Uterus (tissue), 3 donors: ENCODE measurements at regions not wholly inside any gene's neighbourhood (a gene's known extent, or its start where the extent isn't known, plus 50 kb on each side); places are given as distances from the start of the nearest gene placed in this dataset.

ENCODE experiments used
- DNase-seq, 2 donors: peaks; one replicate each; pipeline ENCODE4 v3.0.0-alpha.2; 2019 to 2020
- H3K27ac ChIP-seq, 2 donors: fragments of 200-600 bp; sonication (generic); 1 replicate in 1 of 2; 2 replicates in 1 of 2; pipeline ENCODE4 v1.5.1; 2016 to 2018
- H3K27me3 ChIP-seq, 2 donors: fragments of 200-600 bp; sonication (generic); one replicate each; pipeline ENCODE4 v1.5.1; 2018 to 2019; ENCODE audit warnings: control low read depth in 1 of 2
- H3K36me3 ChIP-seq, 2 donors: fragments of 200-600 bp; sonication (generic); one replicate each; pipeline ENCODE4 v1.5.1; 2019; ENCODE audit warnings: control low read depth in 1 of 2
- H3K4me1 ChIP-seq, 2 donors: fragments of 200-600 bp; sonication (generic); one replicate each; pipeline ENCODE4 v1.5.1; 2018 to 2019; ENCODE audit warnings: control low read depth in 1 of 2
- H3K4me3 ChIP-seq, 2 donors: fragments of 200-600 bp; sonication (generic); 1 replicate in 1 of 2; 2 replicates in 1 of 2; pipeline ENCODE4 v1.5.1; 2018 to 2019; ENCODE audit warnings: mild to moderate bottlenecking in 1 of 2
- H3K9me3 ChIP-seq, 2 donors: fragments of 200-600 bp; sonication (generic); one replicate each; pipeline ENCODE4 v1.5.1; 2019; ENCODE audit warnings: control low read depth in 1 of 2
- CTCF ChIP-seq, 4 experiments: fragments of 200-600 bp in 2 of 4; fragments of 450-650 bp in 2 of 4; sonication (generic) in 2 of 4; IDR thresholded peaks; one replicate each; pipeline ENCODE4 v1.5.1; 2016 to 2019; ENCODE audit warnings: antibody characterized with exemption in 4 of 4, mild to moderate bottlenecking in 2 of 4, moderate library complexity in 1 of 4
- POLR2A ChIP-seq, 2 donors: fragments of 450-650 bp; IDR thresholded peaks; one replicate each; pipeline ENCODE4 v1.6.1; 2016; ENCODE audit warnings: antibody characterized with exemption in 2 of 2, mild to moderate bottlenecking in 1 of 2, moderate library complexity in 1 of 2
- intact Hi-C: fragments of 100-400 bp; cut with DNase I; formaldehyde crosslinking; loops from one replicate; pipeline ENCODE4 v1.15.1; 2023; ENCODE audit warnings: low total_unique reads
- donor health status: DM: yes; HTN: yes; CAD: no.

- Histone ChIP-seq H3K4me1 (no peaks in the 10 kb centered on the region), H3K36me3 (peaks cover 0 to 3% of the 10 kb centered on the region in 2 donors), H3K27me3 (no peaks in the 10 kb centered on the region), H3K27ac (no peak overlapping the region), H3K9me3 (no peaks in the 10 kb centered on the region), H3K4me3 (no peak overlapping the region)
- intact Hi-C loops = no loop called here
- no peak for DNase-seq
- TF ChIP-seq CTCF (IDR thresholded peaks at IDR 0.05) (no peak), POLR2A (IDR thresholded peaks at IDR 0.05) (no peak)
These were observed 1983.5 kb upstream of the CELF4 start for GRCh38 chr18:39549144-39549543.

- intact Hi-C loops = no loop called here
- TF ChIP-seq POLR2A (IDR thresholded peaks at IDR 0.05) = no peak
- TF ChIP-seq CTCF (IDR thresholded peaks at IDR 0.05) = no peak
- H3K9me3 ChIP-seq = no peaks in the 10 kb centered on the region
- no peak overlapping the region for H3K27ac ChIP-seq
- no peaks in the 10 kb centered on the region for H3K4me1 ChIP-seq
- no peaks in the 10 kb centered on the region for H3K36me3 ChIP-seq
- no peaks in the 10 kb centered on the region for H3K27me3 ChIP-seq
- H3K4me3 ChIP-seq = no peak overlapping the region
- no peak for DNase-seq
These were observed 1966.1 kb upstream of the CELF4 start for GRCh38 chr18:39531659-39532058.

- no peak overlapping the region for H3K27ac ChIP-seq
- H3K27me3 ChIP-seq = no peaks in the 10 kb centered on the region
- no peak for TF ChIP-seq POLR2A (IDR thresholded peaks at IDR 0.05)
- TF ChIP-seq CTCF (IDR thresholded peaks at IDR 0.05) = no peak
- H3K4me3 ChIP-seq = no peak overlapping the region
- no peaks in the 10 kb centered on the region for H3K4me1 ChIP-seq
- DNase-seq = no peak
- no peaks in the 10 kb centered on the region for H3K9me3 ChIP-seq
- intact Hi-C loops = no loop called here
- H3K36me3 ChIP-seq = no peaks in the 10 kb centered on the region
These were observed 1963.8 kb upstream of the CELF4 start for GRCh38 chr18:39529358-39529757.

- Histone ChIP-seq H3K9me3 (no peaks in the 10 kb centered on the region), H3K4me3 (no peak overlapping the region), H3K27me3 (no peaks in the 10 kb centered on the region), H3K4me1 (no peaks in the 10 kb centered on the region), H3K27ac (no peak overlapping the region), H3K36me3 (no peaks in the 10 kb centered on the region)
- intact Hi-C loops = no loop called here
- TF ChIP-seq POLR2A (IDR thresholded peaks at IDR 0.05) (no peak), CTCF (IDR thresholded peaks at IDR 0.05) (no peak)
- DNase-seq = no peak
These were observed 1961.9 kb upstream of the CELF4 start for GRCh38 chr18:39527465-39527864.

GRCh38 chr18:39524370-39524769 lies 1958.8 kb upstream of the CELF4 start:
- H3K27me3 ChIP-seq = no peaks in the 10 kb centered on the region
- DNase-seq = no peak
- no peaks in the 10 kb centered on the region for H3K36me3 ChIP-seq
- H3K27ac ChIP-seq = no peak overlapping the region
- no peaks in the 10 kb centered on the region for H3K4me1 ChIP-seq
- intact Hi-C loops = no loop called here
- TF ChIP-seq CTCF (IDR thresholded peaks at IDR 0.05) (no peak), POLR2A (IDR thresholded peaks at IDR 0.05) (no peak)
- no peaks in the 10 kb centered on the region for H3K9me3 ChIP-seq
- no peak overlapping the region for H3K4me3 ChIP-seq
